Vagina (tissue), 2 donors: ENCODE measurements at regions not wholly inside any gene's neighbourhood (a gene's known extent, or its start where the extent isn't known, plus 50 kb on each side); places are given as distances from the start of the nearest gene placed in this dataset.

Source experiments
- DNase-seq, 2 donors: peaks; one replicate each; pipeline ENCODE4 v3.0.0-alpha.2; 2017; ENCODE audit errors: extremely low spot score in 2 of 2
- H3K27ac ChIP-seq: fragments of 200-600 bp; sonication (generic); one replicate; pipeline ENCODE4 v1.5.1; 2019
- H3K27me3 ChIP-seq: fragments of 200-600 bp; sonication (generic); one replicate; pipeline ENCODE4 v1.5.1; 2019
- H3K36me3 ChIP-seq, 2 donors: fragments of 200-600 bp; sonication (generic); one replicate each; pipeline ENCODE4 v1.5.1; 2017 to 2019
- H3K4me1 ChIP-seq: fragments of 200-600 bp; sonication (generic); one replicate; pipeline ENCODE4 v1.5.1; 2019
- H3K4me3 ChIP-seq, 2 donors: fragments of 200-600 bp; sonication (generic); 1 replicate in 1 of 2; 2 replicates in 1 of 2; pipeline ENCODE4 v1.5.1; 2016 to 2019
- H3K9me3 ChIP-seq: fragments of 200-600 bp; sonication (generic); one replicate; pipeline ENCODE4 v1.5.1; 2019
- CTCF ChIP-seq, 3 experiments: fragments of 450-650 bp in 2 of 3; fragments of 200-600 bp in 1 of 3; sonication (generic) in 1 of 3; IDR thresholded peaks; one replicate each; pipeline ENCODE4 v1.5.1; 2017 to 2019; ENCODE audit warnings: antibody characterized with exemption in 3 of 3, mild to moderate bottlenecking in 2 of 3, moderate library complexity in 2 of 3
- POLR2A ChIP-seq, 2 donors: fragments of 450-650 bp; IDR thresholded peaks; one replicate each; pipeline ENCODE4 v1.6.1; 2017; ENCODE audit warnings: antibody characterized with exemption in 2 of 2, mild to moderate bottlenecking in 2 of 2, moderate library complexity in 2 of 2
- POLR2AphosphoS5 ChIP-seq, 2 donors: sonication (generic); formaldehyde crosslinking; IDR thresholded peaks; one replicate each; pipeline ENCODE4 v1.9.0; 2017; ENCODE audit warnings: antibody characterized with exemption in 2 of 2, mild to moderate bottlenecking in 2 of 2, low read depth in 1 of 2; ENCODE audit not compliant: insufficient read depth in 1 of 2
- intact Hi-C: fragments of 100-400 bp; cut with DNase I; formaldehyde crosslinking; loops from one replicate; pipeline ENCODE4 v1.15.1; 2023

- H3K9me3 ChIP-seq: no peaks in the 10 kb centered on the region
- no peak overlapping the region for H3K4me3 ChIP-seq
- no peak for DNase-seq
- TF ChIP-seq POLR2AphosphoS5 (IDR thresholded peaks at IDR 0.05; ENCODE audit: insufficient read depth in 1 of 2, low read depth in 1 of 2) (no peak), POLR2A (IDR thresholded peaks at IDR 0.05) (no peak)
- no peaks in the 10 kb centered on the region for H3K27me3 ChIP-seq
- no peaks in the 10 kb centered on the region for H3K4me1 ChIP-seq
- H3K27ac ChIP-seq: no peak overlapping the region
- intact Hi-C loops: no loop called here
- no peaks in the 10 kb centered on the region for H3K36me3 ChIP-seq
Measured at GRCh38 chr4:166324321-166324720, 451.3 kb downstream of the TLL1 start.

- Histone ChIP-seq H3K9me3 (no peaks in the 10 kb centered on the region), H3K4me1 (no peaks in the 10 kb centered on the region), H3K27me3 (no peaks in the 10 kb centered on the region), H3K27ac (no peak overlapping the region), H3K36me3 (no peaks in the 10 kb centered on the region), H3K4me3 (no peak overlapping the region)
- intact Hi-C loops: no loop called here
- TF ChIP-seq POLR2AphosphoS5 (IDR thresholded peaks at IDR 0.05; ENCODE audit: insufficient read depth in 1 of 2, low read depth in 1 of 2) (no peak), POLR2A (IDR thresholded peaks at IDR 0.05) (no peak), CTCF (IDR thresholded peaks at IDR 0.05) (no peak)
- DNase-seq: no peak
Measured at GRCh38 chr4:166335256-166335938, 462.4 kb downstream of the TLL1 start.

- TF ChIP-seq POLR2AphosphoS5 (IDR thresholded peaks at IDR 0.05; ENCODE audit: insufficient read depth in 1 of 2, low read depth in 1 of 2) (no peak), CTCF (IDR thresholded peaks at IDR 0.05) (no peak), POLR2A (IDR thresholded peaks at IDR 0.05) (no peak)
Measured at GRCh38 chr4:166341992-166342391, 469.0 kb downstream of the TLL1 start.

GRCh38 chr4:166363198-166363597 lies 490.2 kb downstream of the TLL1 start:
- H3K4me3 ChIP-seq: no peak overlapping the region
- no peaks in the 10 kb centered on the region for H3K9me3 ChIP-seq
- TF ChIP-seq POLR2A (IDR thresholded peaks at IDR 0.05) (no peak), POLR2AphosphoS5 (IDR thresholded peaks at IDR 0.05; ENCODE audit: insufficient read depth in 1 of 2, low read depth in 1 of 2) (no peak), CTCF (IDR thresholded peaks at IDR 0.05) (no peak)
- no peaks in the 10 kb centered on the region for H3K27me3 ChIP-seq
- no peaks in the 10 kb centered on the region for H3K4me1 ChIP-seq
- no peak overlapping the region for H3K27ac ChIP-seq
- intact Hi-C loops: no loop called here
- DNase-seq: no peak
- no peaks in the 10 kb centered on the region for H3K36me3 ChIP-seq

More at GRCh38 chr4:166341992-166342391, 469.0 kb downstream of the TLL1 start:
- H3K9me3 ChIP-seq: no peaks in the 10 kb centered on the region
- no peaks in the 10 kb centered on the region for H3K27me3 ChIP-seq
- intact Hi-C loops: no loop called here
- DNase-seq: no peak
- H3K27ac ChIP-seq: no peak overlapping the region
- H3K36me3 ChIP-seq: no peaks in the 10 kb centered on the region
- no peaks in the 10 kb centered on the region for H3K4me1 ChIP-seq
- no peak overlapping the region for H3K4me3 ChIP-seq

GRCh38 chr4:166366012-166366411 lies 493.0 kb downstream of the TLL1 start:
- H3K9me3 ChIP-seq: no peaks in the 10 kb centered on the region
- H3K4me1 ChIP-seq: no peaks in the 10 kb centered on the region
- H3K27me3 ChIP-seq: no peaks in the 10 kb centered on the region
- no peak for TF ChIP-seq CTCF (IDR thresholded peaks at IDR 0.05)
- TF ChIP-seq POLR2AphosphoS5 (IDR thresholded peaks at IDR 0.05; ENCODE audit: insufficient read depth in 1 of 2, low read depth in 1 of 2): no peak
- TF ChIP-seq POLR2A (IDR thresholded peaks at IDR 0.05): no peak
- no peak for DNase-seq
- no peaks in the 10 kb centered on the region for H3K36me3 ChIP-seq
- H3K27ac ChIP-seq: no peak overlapping the region
- H3K4me3 ChIP-seq: no peak overlapping the region
- intact Hi-C loops: no loop called here
